Gastrocnemius medialis (tissue), 4 donors: ENCODE measurements at regions not wholly inside any gene's neighbourhood (a gene's known extent, or its start where the extent isn't known, plus 50 kb on each side); places are given as distances from the start of the nearest gene placed in this dataset.

Experiments used
- CTCF ChIP-seq, 5 experiments: fragments of 450-650 bp in 3 of 5; fragments of 200-600 bp in 2 of 5; sonication (generic) in 2 of 5; IDR thresholded peaks in 4 of 5; conservative IDR thresholded peaks in 1 of 5; 1 replicate in 4 of 5; 2 replicates in 1 of 5; pipeline ENCODE4 v1.5.1; 2016 to 2019; ENCODE audit warnings: antibody characterized with exemption in 5 of 5, mild to moderate bottlenecking in 3 of 5, moderate library complexity in 3 of 5
- POLR2A ChIP-seq, 2 donors: fragments of 450-650 bp; IDR thresholded peaks; one replicate each; pipeline ENCODE4 v1.6.1; 2017; ENCODE audit warnings: antibody characterized with exemption in 2 of 2, mild to moderate bottlenecking in 2 of 2, moderate library complexity in 2 of 2

- TF ChIP-seq CTCF (IDR thresholded peaks at IDR 0.05 in 4 of 5, conservative IDR thresholded peaks at IDR 0.05 in 1 of 5), result no peak
- TF ChIP-seq POLR2A (IDR thresholded peaks at IDR 0.05), result no peak
Observed at GRCh38 chr13:83563499-83563898, 318.8 kb downstream of the SLITRK1 start.
